Parathyroid adenoma (tissue), 2 donors: ENCODE measurements at regions not wholly inside any gene's neighbourhood (a gene's known extent, or its start where the extent isn't known, plus 50 kb on each side); places are given as distances from the start of the nearest gene placed in this dataset.

Experiments
- H2AFZ ChIP-seq: fragments of 300-600 bp; sonication (generic); one replicate; pipeline ENCODE4 v1.7.0; 2017; ENCODE audit warnings: antibody characterized with exemption, mild to moderate bottlenecking
- H3K27ac ChIP-seq: fragments of 300-600 bp; sonication (generic); one replicate; pipeline ENCODE4 v1.7.0; 2017
- H3K27me3 ChIP-seq: fragments of 300-600 bp; sonication (generic); one replicate; pipeline ENCODE4 v1.7.0; 2017; ENCODE audit warnings: low read length; ENCODE audit not compliant: control insufficient read depth, insufficient read depth
- H3K36me3 ChIP-seq: fragments of 300-600 bp; sonication (generic); one replicate; pipeline ENCODE4 v1.7.0; 2017; ENCODE audit warnings: low read length; ENCODE audit not compliant: control insufficient read depth, insufficient read depth
- H3K4me1 ChIP-seq: fragments of 300-600 bp; sonication (generic); one replicate; pipeline ENCODE4 v1.7.0; 2017; ENCODE audit warnings: control low read depth
- H3K4me2 ChIP-seq: fragments of 300-600 bp; sonication (generic); one replicate; pipeline ENCODE4 v1.7.0; 2017; ENCODE audit warnings: low read length
- H3K4me3 ChIP-seq: fragments of 300-600 bp; sonication (generic); one replicate; pipeline ENCODE4 v1.7.0; 2017; ENCODE audit warnings: low read depth, low read length
- H3K79me2 ChIP-seq: fragments of 300-600 bp; sonication (generic); one replicate; pipeline ENCODE4 v1.7.0; 2017; ENCODE audit warnings: control low read depth
- H3K9ac ChIP-seq: fragments of 300-600 bp; sonication (generic); one replicate; pipeline ENCODE4 v1.7.0; 2017; ENCODE audit warnings: mild to moderate bottlenecking
- H3K9me3 ChIP-seq: fragments of 300-600 bp; sonication (generic); one replicate; pipeline ENCODE4 v1.7.0; 2017; ENCODE audit warnings: low read length; ENCODE audit not compliant: control insufficient read depth
- CTCF ChIP-seq: fragments of 300-600 bp; sonication (generic); IDR thresholded peaks from one replicate; pipeline ENCODE4 v1.7.0; 2017; ENCODE audit warnings: antibody characterized with exemption, mild to moderate bottlenecking
- donor health status: primary hyperparathyroidism.

GRCh38 chr1:80075351-80075750 lies 1068.8 kb upstream of the ADGRL4 start:
- H3K79me2 ChIP-seq, result no peaks in the 10 kb centered on the region
- H3K27me3 ChIP-seq, result no peaks in the 10 kb centered on the region
- no peak overlapping the region for H3K9ac ChIP-seq
- H3K36me3 ChIP-seq, result no peaks in the 10 kb centered on the region
- H3K4me1 ChIP-seq, result no peaks in the 10 kb centered on the region
- H3K4me3 ChIP-seq, result no peak overlapping the region
- H3K9me3 ChIP-seq, result no peaks in the 10 kb centered on the region
- no peak overlapping the region for H3K4me2 ChIP-seq
- TF ChIP-seq CTCF, result no peak
- H2AFZ ChIP-seq, result no peak overlapping the region
- H3K27ac ChIP-seq, result no peak overlapping the region

GRCh38 chr1:80072563-80072962 lies 1066.0 kb upstream of the ADGRL4 start:
- no peaks in the 10 kb centered on the region for H3K4me1 ChIP-seq
- no peak overlapping the region for H3K9ac ChIP-seq
- no peak overlapping the region for H3K27ac ChIP-seq
- H3K36me3 ChIP-seq, result no peaks in the 10 kb centered on the region
- no peak for TF ChIP-seq CTCF
- H3K79me2 ChIP-seq, result no peaks in the 10 kb centered on the region
- no peak overlapping the region for H2AFZ ChIP-seq
- no peak overlapping the region for H3K4me2 ChIP-seq
- H3K4me3 ChIP-seq, result no peak overlapping the region
- no peaks in the 10 kb centered on the region for H3K9me3 ChIP-seq
- no peaks in the 10 kb centered on the region for H3K27me3 ChIP-seq

DNA sequence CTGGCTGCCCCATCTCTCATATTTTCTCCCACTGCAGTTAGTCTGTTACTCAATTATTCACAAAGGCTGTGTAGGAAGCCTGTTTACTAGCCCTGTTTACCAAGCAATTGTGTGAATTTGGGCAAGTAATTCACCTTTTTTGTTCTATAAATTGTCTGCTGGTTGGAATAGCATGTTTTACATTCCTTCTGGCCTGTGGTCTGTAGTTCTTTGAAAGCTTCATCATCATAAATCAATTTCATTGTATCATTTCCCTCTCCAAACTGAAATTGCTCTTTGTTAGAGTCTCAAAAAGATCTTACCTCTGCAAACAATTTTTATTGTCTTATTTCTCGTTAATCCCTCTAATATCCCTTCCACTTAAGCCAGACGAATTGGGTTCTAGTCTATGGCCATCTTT lies 1059.5 kb upstream of the ADGRL4 start:
- H3K9me3 ChIP-seq, result no peaks in the 10 kb centered on the region
- no peaks in the 10 kb centered on the region for H3K79me2 ChIP-seq
- no peaks in the 10 kb centered on the region for H3K36me3 ChIP-seq
- H3K27me3 ChIP-seq, result no peaks in the 10 kb centered on the region
- H3K4me2 ChIP-seq, result no peak overlapping the region
- H3K4me1 ChIP-seq, result no peaks in the 10 kb centered on the region
- H2AFZ ChIP-seq, result no peak overlapping the region
- H3K27ac ChIP-seq, result no peak overlapping the region
- H3K4me3 ChIP-seq, result no peak overlapping the region
- no peak for TF ChIP-seq CTCF
- H3K9ac ChIP-seq, result no peak overlapping the region

DNA sequence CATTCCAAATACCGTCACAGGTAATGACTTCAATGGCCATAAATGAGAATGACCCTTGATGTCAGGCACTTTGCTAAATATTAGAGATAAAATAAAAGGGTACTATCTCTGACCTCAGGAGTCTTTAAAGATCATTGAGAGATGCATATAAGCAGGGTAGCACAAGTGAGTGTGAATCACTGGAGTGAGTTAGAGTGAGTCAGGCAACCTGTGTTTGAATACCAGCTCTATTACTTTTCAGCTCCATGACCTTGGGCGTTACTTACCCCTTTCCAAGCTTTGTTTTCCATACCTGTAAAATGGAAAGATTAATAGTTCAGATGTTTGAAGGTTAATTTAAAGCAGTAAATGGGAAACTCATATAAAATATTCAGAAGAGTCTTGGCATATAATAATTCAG lies 1058.0 kb upstream of the ADGRL4 start:
- H3K27ac ChIP-seq, result no peak overlapping the region
- no peaks in the 10 kb centered on the region for H3K36me3 ChIP-seq
- no peak for TF ChIP-seq CTCF
- H3K9ac ChIP-seq, result no peak overlapping the region
- H2AFZ ChIP-seq, result no peak overlapping the region
- no peak overlapping the region for H3K4me2 ChIP-seq
- H3K79me2 ChIP-seq, result no peaks in the 10 kb centered on the region
- no peaks in the 10 kb centered on the region for H3K4me1 ChIP-seq
- no peak overlapping the region for H3K4me3 ChIP-seq
- H3K27me3 ChIP-seq, result no peaks in the 10 kb centered on the region
- H3K9me3 ChIP-seq, result no peaks in the 10 kb centered on the region

DNA sequence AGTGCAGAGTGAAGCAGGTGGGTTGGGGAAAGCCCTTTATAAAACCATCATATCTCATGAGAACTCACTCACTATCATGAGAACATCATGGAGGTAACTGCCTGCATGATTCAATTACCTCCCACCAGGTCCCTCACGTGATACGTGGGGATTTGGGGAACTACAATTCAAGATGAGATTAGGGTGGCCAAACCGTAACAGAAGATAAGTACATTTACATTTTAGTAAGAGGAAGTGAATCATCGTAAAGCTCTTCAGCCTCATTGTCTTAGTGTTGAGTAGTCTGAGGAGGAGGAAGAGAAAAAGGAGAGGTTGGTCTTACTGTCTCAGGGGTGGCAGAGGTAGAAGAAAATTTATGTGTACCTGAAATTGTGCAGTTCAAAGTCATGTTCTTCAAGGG lies 1053.4 kb upstream of the ADGRL4 start:
- Histone ChIP-seq H3K9ac (no peak overlapping the region), H3K4me1 (no peaks in the 10 kb centered on the region), H3K9me3 (no peaks in the 10 kb centered on the region), H3K4me3 (no peak overlapping the region), H3K36me3 (no peaks in the 10 kb centered on the region), H3K27me3 (no peaks in the 10 kb centered on the region), H3K27ac (no peak overlapping the region), H3K4me2 (no peak overlapping the region), H3K79me2 (no peaks in the 10 kb centered on the region), H2AFZ (no peak overlapping the region)
- TF ChIP-seq CTCF, result no peak
